GM19240 (cell line): ENCODE measurements at regions not wholly inside any gene's neighbourhood (a gene's known extent, or its start where the extent isn't known, plus 50 kb on each side); places are given as distances from the start of the nearest gene placed in this dataset.
"Not testable (repeated sequence)": the region's sequence is repeated elsewhere in the genome, so short reads cannot be mapped to it uniquely, and the experiment has no call there.

Experiments
- DNase-seq: peaks from one replicate; pipeline ENCODE4 v3.0.0; 2011; ENCODE audit warnings: low spot score; ENCODE audit not compliant: insufficient read length

GRCh38 chr22:46026899-46027210 is 49.9 kb upstream of the WNT7B start:
- DNase-seq = no peak

GRCh38 chr22:46027211-46028105 is 50.5 kb upstream of the WNT7B start:
- no peak for DNase-seq

- DNase-seq = no peak
Measured at GRCh38 chr22:46028106-46028991, 51.4 kb upstream of the WNT7B start.

- no peak for DNase-seq
Measured at GRCh38 chr22:46029036-46029435, 52.1 kb upstream of the WNT7B start.

- no peak for DNase-seq
Measured at GRCh38 chr22:46029574-46030200, 52.7 kb upstream of the WNT7B start.

DNA sequence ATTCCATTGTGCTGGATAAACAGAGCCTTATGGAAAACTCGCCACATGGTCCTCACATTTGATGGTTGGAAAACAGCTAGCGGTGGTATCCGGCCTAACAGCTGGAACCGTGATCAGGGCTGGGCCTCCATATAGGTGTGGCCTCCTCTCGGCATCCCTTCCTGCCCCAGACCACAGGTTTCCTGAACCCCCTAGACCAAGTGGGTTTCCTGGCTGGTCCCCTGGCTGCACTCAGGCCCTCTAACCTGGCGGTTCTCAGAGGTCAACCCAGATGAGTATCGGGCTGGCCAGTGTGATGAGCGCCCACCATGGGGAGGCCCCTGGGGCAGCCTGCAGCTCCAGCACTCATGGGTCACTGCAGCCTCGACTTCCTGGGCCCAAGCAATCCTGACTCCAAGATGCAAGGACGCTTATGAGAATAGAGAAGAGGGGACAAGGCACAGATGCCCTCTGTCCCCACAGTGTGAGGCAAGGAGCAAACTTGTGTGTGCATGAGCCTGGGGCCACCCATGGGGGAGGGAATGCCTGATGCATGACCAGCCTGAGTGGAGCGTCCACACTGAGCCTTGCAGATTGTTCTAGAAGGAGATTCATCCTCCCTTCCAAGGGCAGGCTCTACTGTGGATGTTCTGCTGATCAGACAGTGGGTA is 53.4 kb upstream of the WNT7B start:
- no peak for DNase-seq

DNA sequence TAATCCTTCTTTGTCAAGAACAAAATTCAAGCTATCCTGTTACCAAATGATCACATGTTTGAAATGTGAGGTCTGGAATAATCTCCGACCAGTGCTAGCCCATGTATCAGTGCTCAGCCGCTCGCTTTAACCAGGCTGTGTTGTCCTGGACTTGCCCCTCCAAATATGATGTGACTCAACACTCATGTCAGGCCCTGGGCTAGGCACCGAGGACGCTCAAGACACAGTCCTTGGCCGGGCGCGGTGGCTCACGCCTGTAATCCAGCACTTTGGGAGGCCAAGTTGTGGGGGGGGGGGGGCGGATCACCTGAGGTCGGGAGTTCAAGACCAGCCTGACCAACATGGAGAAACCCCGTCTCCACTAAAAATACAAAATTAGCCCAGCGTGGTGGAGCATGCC is 54.1 kb upstream of the WNT7B start:
- no peak for DNase-seq

DNA sequence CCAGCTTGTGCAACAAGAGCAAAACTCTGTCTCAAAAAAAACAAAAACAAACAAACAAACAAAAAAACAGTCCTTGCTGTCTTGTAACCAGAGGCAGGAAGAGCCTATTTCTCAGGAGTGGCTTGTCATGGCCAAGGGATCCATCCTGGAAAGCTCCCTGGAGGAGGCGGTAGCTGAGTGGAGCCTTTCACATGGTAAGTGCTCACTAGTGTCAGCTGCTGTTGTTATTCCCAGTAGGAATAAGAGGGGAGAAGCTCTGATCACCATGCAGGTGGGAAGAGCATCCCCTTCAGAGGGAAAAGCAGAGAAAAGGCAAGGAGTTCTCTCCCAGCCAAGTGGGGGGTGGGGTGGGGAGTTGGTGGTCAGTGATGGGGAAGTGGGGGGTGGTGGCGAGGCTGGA is 54.6 kb upstream of the WNT7B start:
- no peak for DNase-seq

- DNase-seq = no peak
Measured at GRCh38 chr22:46031965-46032851, 55.2 kb upstream of the WNT7B start.

- DNase-seq = no peak
Measured at GRCh38 chr22:46033256-46034200, 56.6 kb upstream of the WNT7B start.

GRCh38 chr22:46034480-46034879 is 57.5 kb upstream of the WNT7B start:
- not testable (repeated sequence) for DNase-seq

GRCh38 chr22:46035380-46035741 is 58.4 kb upstream of the WNT7B start:
- no peak for DNase-seq

- DNase-seq = peak; percentile 100
Measured at GRCh38 chr22:46035742-46036557, 59.0 kb upstream of the WNT7B start.

DNA sequence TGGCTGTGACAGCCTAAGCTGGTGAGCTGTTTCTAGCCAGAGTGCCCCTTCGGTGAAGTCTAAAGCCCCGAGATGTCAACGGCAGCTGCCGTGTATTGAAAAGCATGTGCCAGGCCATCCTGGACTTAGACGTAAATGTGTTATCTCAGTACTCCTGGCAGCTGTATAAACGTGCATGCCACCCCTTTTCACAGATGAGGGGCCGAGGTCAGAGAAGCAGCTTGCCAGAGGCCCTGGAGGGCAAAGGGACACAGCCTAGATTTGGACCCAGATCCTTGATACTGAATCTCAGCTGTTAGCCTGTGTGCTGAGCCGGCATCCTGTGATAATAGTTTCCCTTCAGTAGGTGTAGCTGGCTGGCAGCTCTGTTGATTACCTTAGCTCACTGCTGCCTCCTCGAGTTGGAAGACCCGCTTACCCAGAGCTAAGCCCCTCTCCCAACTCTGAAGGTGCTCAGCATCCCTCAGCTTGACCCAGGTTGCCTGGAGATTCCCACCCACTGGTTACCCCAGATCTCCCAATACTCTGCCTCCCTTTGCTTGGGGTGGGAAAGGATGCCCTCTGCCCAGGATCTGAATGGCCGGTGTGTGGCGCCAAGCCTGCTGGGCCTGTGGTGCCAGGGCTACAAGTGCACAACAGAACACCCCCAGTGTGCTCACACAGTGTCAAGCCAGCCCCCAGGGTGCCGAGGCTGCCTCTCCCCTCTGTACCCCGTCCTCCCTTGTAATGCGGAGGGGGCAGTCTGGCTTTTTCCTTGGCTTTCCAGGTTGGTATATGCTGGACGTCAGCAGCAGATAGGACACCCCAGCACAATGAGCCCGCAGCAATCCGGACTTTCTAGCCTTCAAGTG is 59.8 kb upstream of the WNT7B start:
- no peak for DNase-seq

DNA sequence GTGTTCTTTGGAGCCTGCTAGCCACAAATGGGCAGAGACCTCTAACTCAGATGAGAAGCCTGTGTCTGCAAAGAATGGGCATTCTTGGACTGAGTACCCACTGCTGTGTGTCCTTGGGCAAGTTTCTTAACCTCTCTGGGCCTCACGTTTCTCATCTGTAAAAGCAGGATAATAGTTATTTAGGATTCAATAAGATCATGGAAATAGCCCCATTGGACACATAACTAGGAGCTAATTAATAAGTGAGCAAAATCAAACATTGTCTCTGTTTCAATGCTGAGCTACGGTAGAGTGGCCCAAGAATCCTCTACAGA is 61.2 kb upstream of the WNT7B start:
- DNase-seq = no peak

- no peak for DNase-seq
Measured at GRCh38 chr22:46038516-46039430, 61.8 kb upstream of the WNT7B start.

GRCh38 chr22:46039535-46039934 is 62.6 kb upstream of the WNT7B start:
- DNase-seq = no peak
